DND-41 (cell line): ENCODE measurements at regions not wholly inside any gene's neighbourhood (a gene's known extent, or its start where the extent isn't known, plus 50 kb on each side); places are given as distances from the start of the nearest gene placed in this dataset.

Experiments used
- ATAC-seq: fragments of 200-7000 bp; cut with Tn5 transposase; 3 replicates; pipeline ENCODE4 v1.9.1; 2021; ENCODE audit warnings: low read depth; ENCODE audit not compliant: insufficient read depth
- DNase-seq: peaks from one replicate; pipeline ENCODE4 v3.0.0-alpha.2; 2020
- H2AFZ ChIP-seq: 2 replicates; pipeline ENCODE4 v1.6.0; 2012; ENCODE audit warnings: low read depth, low read length
- H3K27ac ChIP-seq: 2 replicates; pipeline ENCODE4 v1.5.1; 2012; ENCODE audit warnings: low read length, inconsistent platforms
- H3K27me3 ChIP-seq: fragments of 200-600 bp; sonication (generic); 2 replicates; pipeline ENCODE4 v1.6.0; 2012; ENCODE audit warnings: low read length, mild to moderate bottlenecking, inconsistent platforms; ENCODE audit not compliant: insufficient read depth, poor library complexity
- H3K36me3 ChIP-seq: 2 replicates; pipeline ENCODE4 v1.5.1; 2012; ENCODE audit warnings: low read length, inconsistent platforms; ENCODE audit not compliant: insufficient read depth
- H3K4me1 ChIP-seq: 2 replicates; pipeline ENCODE4 v1.5.1; 2012; ENCODE audit warnings: mild to moderate bottlenecking, low read length; ENCODE audit not compliant: insufficient read depth
- H3K4me2 ChIP-seq: 2 replicates; pipeline ENCODE4 v1.6.0; 2012; ENCODE audit warnings: mild to moderate bottlenecking, moderate library complexity, low read length, inconsistent platforms; ENCODE audit not compliant: insufficient read depth
- H3K4me3 ChIP-seq, 2 experiments: fragments of 200-600 bp in 1 of 2; shearing (Covaris generic) in 1 of 2; 2 replicates each; pipeline ENCODE4 v1.5.1; 2012 to 2016; ENCODE audit warnings: inconsistent platforms in 2 of 2, low read length in 2 of 2, mild to moderate bottlenecking in 2 of 2, low read depth in 1 of 2, moderate library complexity in 1 of 2
- H3K79me2 ChIP-seq: 2 replicates; pipeline ENCODE4 v1.6.0; 2012; ENCODE audit warnings: low read length, inconsistent platforms; ENCODE audit not compliant: insufficient read depth
- H3K9ac ChIP-seq: 2 replicates; pipeline ENCODE4 v1.6.0; 2012; ENCODE audit warnings: low read depth, mild to moderate bottlenecking, inconsistent platforms, low read length, moderate library complexity
- H3K9me3 ChIP-seq: 2 replicates; pipeline ENCODE4 v1.5.1; 2012; ENCODE audit warnings: low read length, moderate library complexity, mild to moderate bottlenecking, inconsistent platforms; ENCODE audit not compliant: insufficient read depth, severe bottlenecking
- H4K20me1 ChIP-seq: 2 replicates; pipeline ENCODE4 v1.6.0; 2012; ENCODE audit warnings: low read length; ENCODE audit not compliant: insufficient read depth
- CTCF ChIP-seq: IDR thresholded peaks from 2 replicates; pipeline ENCODE4 v1.5.1; 2012; ENCODE audit warnings: borderline replicate concordance, low read length, moderate library complexity, mild to moderate bottlenecking; ENCODE audit not compliant: poor library complexity, severe bottlenecking; ENCODE audit errors: extremely low read depth
- EZH2 ChIP-seq: IDR thresholded peaks from 3 replicates; pipeline ENCODE4 v1.6.1; 2012; ENCODE audit warnings: borderline replicate concordance, low read depth, mild to moderate bottlenecking, moderate library complexity, low read length, inconsistent platforms; ENCODE audit not compliant: severe bottlenecking

GRCh38 chr16:64168371-64168770, 953.5 kb downstream of the CDH11 start:
- DNase-seq (no peak), ATAC-seq (no peak)
- Histone ChIP-seq H3K27me3 (no peaks in the 10 kb centered on the region), H3K79me2 (no peaks in the 10 kb centered on the region), H3K36me3 (no peaks in the 10 kb centered on the region), H3K4me2 (no peak overlapping the region), H3K9me3 (no peaks in the 10 kb centered on the region), H3K4me3 (no peak overlapping the region), H4K20me1 (no peaks in the 10 kb centered on the region), H2AFZ (no peak overlapping the region), H3K9ac (no peak overlapping the region), H3K4me1 (no peaks in the 10 kb centered on the region), H3K27ac (no peak overlapping the region)
- TF ChIP-seq EZH2 (no peak), CTCF (no peak)

DNA sequence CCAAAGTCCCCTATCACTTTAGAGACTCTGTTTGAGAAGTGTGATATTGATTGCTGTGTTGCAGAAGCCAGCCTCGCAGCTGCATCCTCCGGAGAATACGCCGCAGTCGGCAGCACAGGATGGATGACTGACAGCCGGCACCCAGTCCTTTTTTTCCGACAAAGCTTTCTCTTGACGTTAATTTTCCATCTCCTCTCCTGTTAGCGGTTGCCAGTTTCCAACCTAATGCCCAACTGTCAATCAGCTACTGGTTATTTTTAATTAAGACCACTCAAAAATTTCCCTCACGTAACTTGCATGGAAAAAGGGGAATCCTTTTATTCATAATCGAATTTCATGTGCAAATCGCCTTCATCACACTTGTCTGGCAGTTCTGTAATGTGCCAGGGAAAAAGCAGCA, 953.9 kb downstream of the CDH11 start:
- ATAC-seq (no peak), DNase-seq (no peak)
- Histone ChIP-seq H3K4me3 (no peak overlapping the region), H3K4me2 (no peak overlapping the region), H3K27me3 (no peaks in the 10 kb centered on the region), H3K9ac (no peak overlapping the region), H3K4me1 (no peaks in the 10 kb centered on the region), H3K27ac (no peak overlapping the region), H4K20me1 (no peaks in the 10 kb centered on the region), H3K9me3 (no peaks in the 10 kb centered on the region), H3K79me2 (no peaks in the 10 kb centered on the region), H2AFZ (no peak overlapping the region), H3K36me3 (no peaks in the 10 kb centered on the region)
- TF ChIP-seq CTCF (no peak), EZH2 (no peak)

DNA sequence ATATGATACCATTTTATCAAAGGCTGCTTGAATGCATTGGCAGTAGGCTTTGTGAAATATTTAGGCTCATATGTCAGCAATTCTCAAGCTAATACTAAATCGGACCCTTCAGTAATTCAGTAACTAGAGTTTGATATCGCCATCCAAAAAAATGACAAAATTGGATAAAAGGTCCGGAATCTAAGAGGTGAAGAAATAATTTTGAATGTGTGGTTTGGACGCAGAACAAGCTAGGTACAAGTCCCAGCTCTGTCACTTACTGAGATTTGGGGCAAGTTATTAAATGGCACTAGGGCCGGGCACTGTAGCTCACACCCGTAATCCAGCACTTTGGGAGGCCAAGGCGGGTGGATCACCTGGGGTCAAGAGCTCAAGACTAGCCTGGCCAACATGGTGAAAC, 956.5 kb downstream of the CDH11 start:
- no peak for ATAC-seq
- no peak overlapping the region for H2AFZ ChIP-seq

More for the DNA sequence above, 956.5 kb downstream of the CDH11 start:
- no peak for TF ChIP-seq CTCF
- TF ChIP-seq EZH2: no peak
- Histone ChIP-seq H3K9ac (no peak overlapping the region), H3K4me2 (no peak overlapping the region), H3K27me3 (no peaks in the 10 kb centered on the region), H3K27ac (no peak overlapping the region), H3K9me3 (no peaks in the 10 kb centered on the region), H3K4me1 (no peaks in the 10 kb centered on the region), H3K4me3 (no peak overlapping the region), H3K79me2 (no peaks in the 10 kb centered on the region), H3K36me3 (no peaks in the 10 kb centered on the region), H4K20me1 (no peaks in the 10 kb centered on the region)
- no peak for DNase-seq
